Ascending aorta (tissue), 2 donors: ENCODE measurements at regions not wholly inside any gene's neighbourhood (a gene's known extent, or its start where the extent isn't known, plus 50 kb on each side); places are given as distances from the start of the nearest gene placed in this dataset.

Source experiments
- DNase-seq, 2 donors: peaks; one replicate each; pipeline ENCODE4 v3.0.0-alpha.2; 2019; ENCODE audit warnings: low spot score in 2 of 2
- H3K27ac ChIP-seq, 2 donors: fragments of 200-600 bp; sonication (generic); one replicate each; pipeline ENCODE4 v1.5.1; 2016 to 2017; ENCODE audit warnings: mild to moderate bottlenecking in 1 of 2
- H3K27me3 ChIP-seq: fragments of 200-600 bp; sonication (generic); one replicate; pipeline ENCODE4 v1.5.1; 2017
- H3K36me3 ChIP-seq, 2 donors: fragments of 200-600 bp; sonication (generic); one replicate each; pipeline ENCODE4 v1.5.1; 2016
- H3K4me1 ChIP-seq, 2 donors: fragments of 200-600 bp; sonication (generic); one replicate each; pipeline ENCODE4 v1.5.1; 2016 to 2017; ENCODE audit warnings: mild to moderate bottlenecking in 1 of 2
- H3K4me3 ChIP-seq, 2 donors: fragments of 200-600 bp; sonication (generic); one replicate each; pipeline ENCODE4 v1.5.1; 2016 to 2017; ENCODE audit warnings: mild to moderate bottlenecking in 1 of 2
- H3K9me3 ChIP-seq, 2 donors: fragments of 200-600 bp; sonication (generic); one replicate each; pipeline ENCODE4 v1.5.1; 2016
- intact Hi-C: fragments of 100-400 bp; cut with DNase I; formaldehyde crosslinking; loops from one replicate; pipeline ENCODE4 v1.15.1; 2023
- TF ChIP-seq, protein P1 (sequence below), 3 experiments: fragments of 200-600 bp in 2 of 3; fragments of 450-650 bp in 1 of 3; sonication (generic) in 2 of 3; IDR thresholded peaks; one replicate each; pipeline ENCODE4 v1.5.1; 2016 to 2019; ENCODE audit warnings: antibody characterized with exemption in 3 of 3, mild to moderate bottlenecking in 1 of 3, moderate library complexity in 1 of 3

DNA sequence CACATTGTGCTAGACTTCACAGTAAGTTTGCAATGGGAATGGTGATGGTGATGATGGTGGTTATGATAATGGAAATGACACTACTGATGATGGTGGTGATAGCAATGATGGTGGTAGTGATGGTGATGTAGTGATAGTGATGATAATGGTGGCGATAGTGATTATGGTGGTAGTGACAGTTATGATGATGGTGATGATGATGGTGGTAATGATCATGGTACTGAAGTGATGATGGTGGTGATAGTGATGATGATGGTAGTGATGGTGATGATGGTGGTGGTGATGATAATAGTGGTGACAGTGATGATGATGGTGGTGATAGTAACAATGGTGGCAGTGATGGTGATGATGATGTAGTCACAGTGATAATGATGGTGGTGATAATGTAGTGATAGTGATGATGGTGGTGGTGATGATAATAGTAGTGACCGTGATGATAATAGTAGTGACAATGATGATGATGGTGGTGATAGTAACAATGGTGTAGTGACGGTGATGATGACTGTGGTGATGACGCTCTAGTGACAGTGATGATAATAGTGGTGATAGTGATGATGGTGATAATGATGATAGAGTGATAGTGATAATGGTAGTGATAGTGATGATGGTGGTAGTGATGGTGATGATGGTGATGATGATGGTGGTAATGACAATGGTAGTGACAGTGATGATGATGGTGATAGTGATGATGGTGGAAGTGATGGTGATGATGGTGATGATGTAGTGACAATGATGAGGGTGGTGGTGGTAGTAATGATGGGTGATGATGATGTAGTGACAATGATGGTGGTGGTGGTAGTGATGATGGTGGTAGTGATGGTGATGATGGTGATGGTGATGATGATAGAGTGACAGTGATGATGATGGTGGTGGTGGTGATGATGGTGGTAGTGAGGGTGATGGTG is 222.9 kb upstream of the PWP1 start:
- Histone ChIP-seq H3K36me3 (no peaks in the 10 kb centered on the region), H3K4me3 (no peak overlapping the region), H3K27me3 (no peaks in the 10 kb centered on the region), H3K4me1 (no peaks in the 10 kb centered on the region), H3K27ac (no peak overlapping the region), H3K9me3 (no peaks in the 10 kb centered on the region)
- DNase-seq = no peak
- intact Hi-C loops = no loop called here
- TF ChIP-seq, protein P1, sequence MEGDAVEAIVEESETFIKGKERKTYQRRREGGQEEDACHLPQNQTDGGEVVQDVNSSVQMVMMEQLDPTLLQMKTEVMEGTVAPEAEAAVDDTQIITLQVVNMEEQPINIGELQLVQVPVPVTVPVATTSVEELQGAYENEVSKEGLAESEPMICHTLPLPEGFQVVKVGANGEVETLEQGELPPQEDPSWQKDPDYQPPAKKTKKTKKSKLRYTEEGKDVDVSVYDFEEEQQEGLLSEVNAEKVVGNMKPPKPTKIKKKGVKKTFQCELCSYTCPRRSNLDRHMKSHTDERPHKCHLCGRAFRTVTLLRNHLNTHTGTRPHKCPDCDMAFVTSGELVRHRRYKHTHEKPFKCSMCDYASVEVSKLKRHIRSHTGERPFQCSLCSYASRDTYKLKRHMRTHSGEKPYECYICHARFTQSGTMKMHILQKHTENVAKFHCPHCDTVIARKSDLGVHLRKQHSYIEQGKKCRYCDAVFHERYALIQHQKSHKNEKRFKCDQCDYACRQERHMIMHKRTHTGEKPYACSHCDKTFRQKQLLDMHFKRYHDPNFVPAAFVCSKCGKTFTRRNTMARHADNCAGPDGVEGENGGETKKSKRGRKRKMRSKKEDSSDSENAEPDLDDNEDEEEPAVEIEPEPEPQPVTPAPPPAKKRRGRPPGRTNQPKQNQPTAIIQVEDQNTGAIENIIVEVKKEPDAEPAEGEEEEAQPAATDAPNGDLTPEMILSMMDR (IDR thresholded peaks at IDR 0.05) = no peak

DNA sequence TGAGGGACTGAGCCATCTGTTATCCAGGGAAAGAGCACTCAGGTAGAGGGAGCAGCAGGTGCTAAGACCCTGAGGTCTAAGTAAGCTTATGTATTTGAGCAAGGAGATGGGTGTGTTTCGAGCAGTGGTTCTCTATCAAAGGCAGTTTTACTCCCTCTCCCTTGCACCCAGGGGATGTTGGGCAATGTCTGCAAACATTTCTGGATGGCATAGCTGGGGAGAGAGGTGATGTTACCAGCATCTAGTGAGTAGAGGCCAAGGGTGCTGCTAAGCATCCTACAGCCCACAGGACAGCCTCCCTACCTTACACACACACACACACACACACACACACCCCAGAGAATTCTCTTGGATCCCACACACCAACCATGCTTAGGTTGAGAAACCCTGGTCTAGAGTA is 221.0 kb upstream of the PWP1 start:
- no peaks in the 10 kb centered on the region for H3K27me3 ChIP-seq
- no peaks in the 10 kb centered on the region for H3K9me3 ChIP-seq
- no peaks in the 10 kb centered on the region for H3K4me1 ChIP-seq
- TF ChIP-seq, protein P1 (IDR thresholded peaks at IDR 0.05) = no peak
- no peak overlapping the region for H3K27ac ChIP-seq
- no peak overlapping the region for H3K4me3 ChIP-seq
- intact Hi-C loops = no loop called here
- DNase-seq = no peak
- no peaks in the 10 kb centered on the region for H3K36me3 ChIP-seq

DNA sequence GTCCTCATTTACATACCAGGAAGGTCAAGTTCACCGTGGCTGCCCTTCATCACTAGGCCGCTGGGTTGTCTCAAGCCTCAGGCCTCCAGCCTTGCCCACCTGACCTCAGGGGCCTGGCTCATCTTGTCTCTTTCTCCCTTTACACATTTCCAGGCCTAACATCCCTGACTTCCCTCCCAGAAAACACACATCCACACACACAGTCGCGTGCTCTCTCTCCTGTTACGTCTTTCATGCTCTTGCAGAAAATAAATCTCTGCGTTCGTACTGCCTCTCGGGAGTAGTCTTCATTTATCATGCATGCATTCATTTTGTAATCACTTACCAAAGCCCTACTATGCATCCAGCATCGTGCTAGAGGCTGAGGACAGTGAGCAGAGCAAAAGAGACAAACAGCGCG is 220.0 kb upstream of the PWP1 start:
- Histone ChIP-seq H3K27me3 (no peaks in the 10 kb centered on the region), H3K27ac (no peak overlapping the region), H3K36me3 (no peaks in the 10 kb centered on the region), H3K9me3 (no peaks in the 10 kb centered on the region), H3K4me3 (no peak overlapping the region), H3K4me1 (no peaks in the 10 kb centered on the region)
- TF ChIP-seq, protein P1 (IDR thresholded peaks at IDR 0.05) = no peak
- DNase-seq = no peak
- intact Hi-C loops = no loop called here

DNA sequence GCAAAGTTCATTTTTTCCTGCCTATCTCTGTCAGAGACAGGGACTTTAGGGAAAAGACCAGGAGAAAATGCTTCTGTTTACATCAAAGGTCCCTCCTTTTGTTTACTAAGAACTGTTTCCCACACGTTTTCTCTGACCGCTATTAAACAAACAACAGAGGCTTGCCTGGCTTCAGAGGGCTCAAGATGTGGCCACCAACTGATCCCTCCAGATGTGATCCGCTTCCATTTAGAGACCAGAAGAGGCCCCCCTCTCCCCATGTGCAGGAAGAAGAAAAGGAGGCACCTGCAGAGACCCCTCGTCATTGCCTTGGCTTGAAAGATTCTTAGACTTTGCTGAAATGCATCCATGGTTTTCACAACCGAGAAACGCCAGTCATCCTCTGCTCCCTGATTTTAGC is 217.9 kb upstream of the PWP1 start:
- Histone ChIP-seq H3K4me1 (no peaks in the 10 kb centered on the region), H3K4me3 (no peak overlapping the region), H3K27ac (no peak overlapping the region), H3K36me3 (no peaks in the 10 kb centered on the region), H3K27me3 (no peaks in the 10 kb centered on the region), H3K9me3 (no peaks in the 10 kb centered on the region)
- TF ChIP-seq, protein P1 (IDR thresholded peaks at IDR 0.05) = no peak
- intact Hi-C loops = no loop called here
- DNase-seq = no peak

DNA sequence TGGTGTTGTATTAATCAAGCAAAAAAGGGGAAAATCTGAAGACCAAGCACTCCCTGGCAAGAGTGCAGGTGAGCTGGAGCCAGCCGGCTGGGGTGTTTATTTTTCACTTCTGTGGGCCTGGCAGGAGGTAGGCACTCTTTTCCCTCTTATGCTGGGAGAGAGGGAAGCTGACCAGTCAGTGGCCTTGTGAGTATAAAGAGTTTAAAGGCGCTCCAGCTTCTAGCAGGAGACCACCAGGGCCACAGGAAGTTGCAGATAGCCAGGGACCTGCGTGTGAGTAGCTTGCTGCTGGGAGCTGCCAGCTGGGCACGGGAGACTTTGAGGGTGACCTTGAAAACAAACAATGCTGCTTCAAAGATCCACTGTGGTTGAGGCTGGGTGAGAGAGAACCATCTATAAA is 217.4 kb upstream of the PWP1 start:
- H3K27me3 ChIP-seq = no peaks in the 10 kb centered on the region
- no peak overlapping the region for H3K4me3 ChIP-seq
- no peak overlapping the region for H3K27ac ChIP-seq
- TF ChIP-seq, protein P1 (IDR thresholded peaks at IDR 0.05) = no peak
- no peaks in the 10 kb centered on the region for H3K9me3 ChIP-seq
- intact Hi-C loops = no loop called here
- no peaks in the 10 kb centered on the region for H3K36me3 ChIP-seq
- H3K4me1 ChIP-seq = no peaks in the 10 kb centered on the region
- no peak for DNase-seq
